ENCODE measurements at regions not wholly inside any gene's neighbourhood (a gene's known extent, or its start where the extent isn't known, plus 50 kb on each side); places are given as distances from the start of the nearest gene placed in this dataset.
"Not testable (repeated sequence)": the region's sequence is repeated elsewhere in the genome, so short reads cannot be mapped to it uniquely, and the experiment has no call there.

DNA sequence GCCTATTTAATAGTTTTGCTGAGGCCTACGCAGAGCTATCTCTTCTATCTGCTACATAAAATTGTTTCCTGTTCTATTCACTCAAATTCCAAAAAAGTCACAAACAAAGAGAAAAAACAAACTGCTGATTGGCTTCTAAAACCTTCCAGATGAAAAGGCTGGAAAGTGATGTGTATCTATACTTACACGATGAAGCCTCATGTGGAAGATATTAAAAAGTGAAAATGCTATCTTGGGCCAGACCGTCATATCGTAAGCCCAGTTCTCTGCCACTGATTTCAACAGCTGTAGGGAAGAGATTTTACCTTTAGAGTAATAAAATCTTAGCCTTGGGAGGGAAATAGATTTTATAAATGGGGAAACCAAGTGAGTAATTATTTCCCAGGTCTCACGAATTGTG is 394.8 kb downstream of the KIF20B start:
- TF ChIP-seq POLR2A (IDR thresholded peaks at IDR 0.05; ENCODE audit: low read length) (no peak), RNF2 (IDR thresholded peaks at IDR 0.05; ENCODE audit: borderline replicate concordance, low read depth) (no peak), FOSB (CRISPR knock-in tag; IDR thresholded peaks at IDR 0.05) (no peak)
- ATAC-seq: no peak
- Histone ChIP-seq H3K4me2 (no peak overlapping the region), H3K27ac (no peak overlapping the region), H3K4me3 (no peak overlapping the region), H3K4me1 (no peaks in the 10 kb centered on the region), H3K9me3 (no peaks in the 10 kb centered on the region)
- ChIA-PET POLR2A (no interaction called here), CTCF (no interaction called here)
- no peak for DNase-seq (ENCODE audit: low read depth in 1 of 2, low spot score in 1 of 2)
- no peak for FAIRE-seq
- 62% methylated on average over 5 of the region's 5 CpGs for WGBS (ENCODE audit: missing lambda C conversion rate)

DNA sequence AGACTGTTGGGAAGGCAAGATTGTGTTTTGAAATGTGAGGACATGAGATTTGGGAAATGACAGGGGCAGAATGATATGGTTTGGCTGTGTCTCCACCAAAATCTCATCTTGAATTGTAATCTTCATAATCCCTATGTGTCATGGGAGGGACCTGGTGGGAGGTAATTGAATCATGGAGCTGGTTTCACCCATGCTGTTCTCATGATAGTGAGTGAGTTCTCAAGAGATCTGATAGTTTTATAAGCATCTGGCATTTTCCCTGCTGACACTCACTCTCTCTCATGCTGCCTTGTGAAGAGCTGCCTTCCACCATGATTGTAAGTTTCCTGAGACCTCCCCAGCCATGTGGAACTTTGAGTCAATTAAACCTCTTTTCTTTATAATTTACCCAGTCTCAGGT is 406.2 kb downstream of the KIF20B start:
- ATAC-seq, POLR2A ChIA-PET, FAIRE-seq: not testable (repeated sequence)

DNA sequence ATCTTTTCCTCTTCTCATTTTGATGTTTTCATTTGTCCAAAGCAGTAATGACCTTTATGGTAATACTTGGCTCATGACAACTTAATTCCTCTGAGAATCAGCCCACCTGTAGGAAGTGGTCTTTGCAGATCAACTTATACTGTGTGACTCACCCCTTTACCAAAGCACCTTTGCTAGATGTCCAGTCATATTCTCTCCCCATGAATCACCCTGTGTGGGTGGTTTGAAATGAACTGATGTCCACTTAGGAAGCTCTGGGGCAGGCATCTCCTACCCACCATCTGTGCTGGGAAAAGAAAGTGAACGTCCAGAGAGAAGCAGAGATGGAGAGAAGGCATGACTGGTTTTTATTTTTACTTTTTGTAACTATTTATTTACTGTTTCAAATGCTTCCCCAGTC is 410.3 kb downstream of the KIF20B start:
- Histone ChIP-seq H3K4me1 (no peaks in the 10 kb centered on the region), H3K4me2 (no peak overlapping the region), H3K9me3 (no peaks in the 10 kb centered on the region), H3K27ac (no peak overlapping the region), H3K4me3 (no peak overlapping the region)
- ChIA-PET POLR2A (no interaction called here), CTCF (no interaction called here)
- FAIRE-seq (no peak), DNase-seq (ENCODE audit: low read depth in 1 of 2, low spot score in 1 of 2) (no peak), ATAC-seq (no peak)
- WGBS (ENCODE audit: missing lambda C conversion rate): 4% methylated on average over 1 of the region's 1 CpG
- TF ChIP-seq, protein P1, sequence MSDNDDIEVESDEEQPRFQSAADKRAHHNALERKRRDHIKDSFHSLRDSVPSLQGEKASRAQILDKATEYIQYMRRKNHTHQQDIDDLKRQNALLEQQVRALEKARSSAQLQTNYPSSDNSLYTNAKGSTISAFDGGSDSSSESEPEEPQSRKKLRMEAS (IDR thresholded peaks at IDR 0.05): no peak
- TF ChIP-seq FOXS1 (CRISPR knock-in tag; IDR thresholded peaks at IDR 0.05) (no peak), RCOR1 (IDR thresholded peaks at IDR 0.05; ENCODE audit: low read depth, low read length) (no peak), MYC (IDR thresholded peaks at IDR 0.05; ENCODE audit: borderline replicate concordance, low read length) (no peak), ESRRA (IDR thresholded peaks at IDR 0.05; ENCODE audit: borderline replicate concordance, low read length) (no peak), FOSL2 (IDR thresholded peaks at IDR 0.05) (no peak), FOSL2 (CRISPR knock-in tag; IDR thresholded peaks at IDR 0.05) (no peak), GATA3 (IDR thresholded peaks at IDR 0.05; ENCODE audit: borderline replicate concordance) (no peak), CEBPB (IDR thresholded peaks at IDR 0.05) (no peak), RAD21 (conservative IDR thresholded peaks at IDR 0.05 in 1 of 2, IDR thresholded peaks at IDR 0.05 in 1 of 2) (no peak), JUNB (IDR thresholded peaks at IDR 0.05) (no peak), POLR2A (IDR thresholded peaks at IDR 0.05; ENCODE audit: low read length) (no peak), EHF (CRISPR knock-in tag; IDR thresholded peaks at IDR 0.05) (no peak), POLR2AphosphoS2 (conservative IDR thresholded peaks at IDR 0.05; ENCODE audit: low read length) (no peak), KDM1A (IDR thresholded peaks at IDR 0.05; ENCODE audit: low read depth) (no peak)
- TF ChIP-seq, protein P2, sequence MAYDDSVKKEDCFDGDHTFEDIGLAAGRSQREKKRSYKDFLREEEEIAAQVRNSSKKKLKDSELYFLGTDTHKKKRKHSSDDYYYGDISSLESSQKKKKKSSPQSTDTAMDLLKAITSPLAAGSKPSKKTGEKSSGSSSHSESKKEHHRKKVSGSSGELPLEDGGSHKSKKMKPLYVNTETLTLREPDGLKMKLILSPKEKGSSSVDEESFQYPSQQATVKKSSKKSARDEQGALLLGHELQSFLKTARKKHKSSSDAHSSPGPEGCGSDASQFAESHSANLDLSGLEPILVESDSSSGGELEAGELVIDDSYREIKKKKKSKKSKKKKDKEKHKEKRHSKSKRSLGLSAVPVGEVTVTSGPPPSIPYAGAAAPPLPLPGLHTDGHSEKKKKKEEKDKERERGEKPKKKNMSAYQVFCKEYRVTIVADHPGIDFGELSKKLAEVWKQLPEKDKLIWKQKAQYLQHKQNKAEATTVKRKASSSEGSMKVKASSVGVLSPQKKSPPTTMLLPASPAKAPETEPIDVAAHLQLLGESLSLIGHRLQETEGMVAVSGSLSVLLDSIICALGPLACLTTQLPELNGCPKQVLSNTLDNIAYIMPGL (CRISPR knock-in tag; IDR thresholded peaks at IDR 0.05; ENCODE audit: borderline replicate concordance): no peak
- TF ChIP-seq, protein P3, sequence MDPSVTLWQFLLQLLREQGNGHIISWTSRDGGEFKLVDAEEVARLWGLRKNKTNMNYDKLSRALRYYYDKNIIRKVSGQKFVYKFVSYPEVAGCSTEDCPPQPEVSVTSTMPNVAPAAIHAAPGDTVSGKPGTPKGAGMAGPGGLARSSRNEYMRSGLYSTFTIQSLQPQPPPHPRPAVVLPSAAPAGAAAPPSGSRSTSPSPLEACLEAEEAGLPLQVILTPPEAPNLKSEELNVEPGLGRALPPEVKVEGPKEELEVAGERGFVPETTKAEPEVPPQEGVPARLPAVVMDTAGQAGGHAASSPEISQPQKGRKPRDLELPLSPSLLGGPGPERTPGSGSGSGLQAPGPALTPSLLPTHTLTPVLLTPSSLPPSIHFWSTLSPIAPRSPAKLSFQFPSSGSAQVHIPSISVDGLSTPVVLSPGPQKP (IDR thresholded peaks at IDR 0.05; ENCODE audit: low read depth, low read length): no peak

More for the DNA sequence above, 406.2 kb downstream of the KIF20B start:
- CTCF ChIA-PET; H3K4me1 ChIP-seq; DNase-seq (ENCODE audit: low read depth in 1 of 2, low spot score in 1 of 2); H3K9me3 ChIP-seq; H3K4me3 ChIP-seq; H3K27ac ChIP-seq; H3K4me2 ChIP-seq: not testable (repeated sequence)

DNA sequence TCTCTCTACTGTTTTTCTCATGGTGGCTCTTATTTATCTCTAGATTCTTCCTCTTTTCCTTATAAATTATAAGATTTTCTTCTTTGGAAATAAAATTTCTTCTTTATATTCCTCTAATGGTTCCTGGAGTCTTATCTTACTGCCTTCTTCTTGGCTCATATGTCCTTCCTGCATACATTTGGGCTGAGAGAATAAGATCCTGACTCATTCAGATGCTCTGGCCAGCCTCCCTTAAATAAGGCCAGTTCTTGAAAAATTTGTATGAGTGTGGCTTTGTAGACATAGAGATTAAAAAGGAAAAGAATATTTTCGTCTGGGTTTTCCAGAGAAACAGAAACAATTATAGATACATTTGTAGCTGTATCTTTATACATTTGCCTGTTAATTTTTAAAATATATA is 411.3 kb downstream of the KIF20B start:
- FAIRE-seq: no peak
- H3K9me3 ChIP-seq: no peaks in the 10 kb centered on the region
- POLR2A ChIA-PET: no interaction called here
- H3K27ac ChIP-seq: no peak overlapping the region
- no peak for TF ChIP-seq PHF8 (IDR thresholded peaks at IDR 0.05; ENCODE audit: borderline replicate concordance, low read depth)
- no peak for TF ChIP-seq CBX2 (IDR thresholded peaks at IDR 0.05; ENCODE audit: borderline replicate concordance, low read depth)
- TF ChIP-seq POLR2A (IDR thresholded peaks at IDR 0.05; ENCODE audit: low read length): no peak
- TF ChIP-seq FOSL2 (IDR thresholded peaks at IDR 0.05): no peak
- TF ChIP-seq FOSL2 (CRISPR knock-in tag; IDR thresholded peaks at IDR 0.05): no peak
- no peaks in the 10 kb centered on the region for H3K4me1 ChIP-seq
- CTCF ChIA-PET: no interaction called here
- ATAC-seq: no peak
- H3K4me2 ChIP-seq: no peak overlapping the region
- H3K4me3 ChIP-seq: no peak overlapping the region
- DNase-seq (ENCODE audit: low read depth in 1 of 2, low spot score in 1 of 2): no peak
- 2% methylated on average over 1 of the region's 1 CpG for WGBS (ENCODE audit: missing lambda C conversion rate)

DNA sequence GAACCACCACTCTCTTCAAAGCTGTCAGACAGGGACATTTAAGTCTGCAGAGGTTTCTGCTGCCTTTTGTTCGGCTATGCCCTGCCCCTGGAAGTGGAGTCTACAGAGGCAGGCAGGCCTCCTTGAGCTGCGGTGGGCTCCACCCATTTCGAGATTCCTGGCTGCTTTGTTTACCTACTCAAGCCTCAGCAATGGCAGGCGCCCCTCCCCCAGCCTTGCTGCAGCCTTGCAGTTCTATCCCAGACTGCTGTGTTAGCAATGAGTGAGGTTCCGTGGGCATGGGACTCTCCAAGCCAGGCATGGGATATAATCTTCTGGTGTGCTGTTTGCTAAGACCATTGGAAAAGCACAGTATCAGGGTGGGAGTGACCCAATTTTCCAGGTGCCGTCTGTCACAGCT is 417.2 kb downstream of the KIF20B start:
- FAIRE-seq; CTCF ChIA-PET; POLR2A ChIA-PET; H3K9me3 ChIP-seq; H3K4me3 ChIP-seq; H3K27ac ChIP-seq; H3K4me2 ChIP-seq; DNase-seq (ENCODE audit: low read depth in 1 of 2, low spot score in 1 of 2); ATAC-seq; H3K4me1 ChIP-seq: not testable (repeated sequence)
- WGBS (ENCODE audit: missing lambda C conversion rate): 13% methylated on average over 4 of the region's 6 CpGs

DNA sequence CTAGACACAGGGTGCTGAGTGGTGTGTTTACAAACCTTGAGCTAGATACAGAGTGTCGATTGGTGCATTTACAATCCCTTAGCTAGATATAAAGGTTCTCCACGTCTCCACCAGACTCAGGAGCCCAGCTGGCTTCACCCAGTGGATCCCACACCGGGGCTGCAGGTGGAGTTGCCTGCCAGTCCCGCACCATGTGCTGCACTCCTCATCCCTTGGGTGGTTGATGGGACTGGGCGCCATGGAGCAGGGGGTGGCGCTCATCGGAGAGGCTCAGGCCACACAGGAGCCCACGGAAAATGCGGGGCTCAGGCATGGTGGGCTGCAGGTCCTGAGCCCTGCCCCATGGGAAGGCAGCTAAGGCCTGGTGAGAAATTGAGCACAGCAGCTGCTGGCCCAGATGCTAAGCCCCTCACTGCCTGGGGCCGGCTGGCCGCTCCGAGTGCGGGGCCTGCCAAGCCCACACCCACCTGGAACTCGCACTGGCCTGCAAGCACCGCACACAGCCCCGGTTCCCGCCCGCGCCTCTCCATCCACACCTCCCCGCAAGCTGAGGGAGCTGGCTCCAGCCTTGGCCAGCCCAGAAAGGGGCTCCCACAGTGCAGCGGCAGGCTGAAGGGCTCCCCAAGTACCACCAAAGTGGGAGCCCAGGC is 418.4 kb downstream of the KIF20B start:
- H3K27ac ChIP-seq; H3K4me1 ChIP-seq; CTCF ChIA-PET; DNase-seq (ENCODE audit: low read depth in 1 of 2, low spot score in 1 of 2); POLR2A ChIA-PET; FAIRE-seq; ATAC-seq; H3K4me3 ChIP-seq; H3K9me3 ChIP-seq; H3K4me2 ChIP-seq: not testable (repeated sequence)
- 18% methylated on average over 4 of the region's 21 CpGs for WGBS (ENCODE audit: missing lambda C conversion rate)
